Gastroesophageal sphincter (tissue), 4 donors: ENCODE measurements at regions not wholly inside any gene's neighbourhood (a gene's known extent, or its start where the extent isn't known, plus 50 kb on each side); places are given as distances from the start of the nearest gene placed in this dataset.
"Not testable (repeated sequence)": the region's sequence is repeated elsewhere in the genome, so short reads cannot be mapped to it uniquely, and the experiment has no call there.

ENCODE experiments used
- ATAC-seq: fragments of 150-250 bp; one replicate; pipeline ENCODE4 v1.9.1; 2016; ENCODE audit warnings: mild to moderate bottlenecking, moderate library complexity
- H3K27ac ChIP-seq, 4 donors: fragments of 200-600 bp; sonication (generic) in 3 of 4; 1 replicate in 3 of 4; 2 replicates in 1 of 4; pipeline ENCODE4 v1.5.1; 2016 to 2019
- H3K27me3 ChIP-seq: fragments of 200-600 bp; sonication (generic); one replicate; pipeline ENCODE4 v1.5.1; 2019
- H3K36me3 ChIP-seq, 2 donors: fragments of 200-600 bp; sonication (generic); one replicate each; pipeline ENCODE4 v1.5.1; 2019; ENCODE audit warnings: control low read depth in 1 of 2
- H3K4me1 ChIP-seq, 3 donors: fragments of 200-600 bp; sonication (generic); 1 replicate in 2 of 3; 2 replicates in 1 of 3; pipeline ENCODE4 v1.5.1; 2016 to 2019; ENCODE audit warnings: control low read depth in 2 of 3
- H3K4me3 ChIP-seq, 2 donors: fragments of 200-600 bp; sonication (generic); one replicate each; pipeline ENCODE4 v1.5.1; 2019; ENCODE audit warnings: mild to moderate bottlenecking in 1 of 2, moderate library complexity in 1 of 2
- H3K9me3 ChIP-seq, 3 donors: fragments of 200-600 bp; sonication (generic); one replicate each; pipeline ENCODE4 v1.5.1; 2017 to 2019; ENCODE audit warnings: control low read depth in 2 of 3
- CTCF ChIP-seq, 4 experiments: fragments of 200-600 bp in 2 of 4; fragments of 450-650 bp in 2 of 4; sonication (generic) in 1 of 4; IDR thresholded peaks; one replicate each; pipeline ENCODE4 v1.5.1; 2017 to 2019; ENCODE audit warnings: antibody characterized with exemption in 4 of 4, mild to moderate bottlenecking in 2 of 4, moderate library complexity in 2 of 4
- WGBS, 2 donors: methylation state at CpG; one replicate each; pipeline ENCODE4 v1.1.5; 2018; ENCODE audit warnings: low coverage in 1 of 2; 5-methylcytosine and 5-hydroxymethylcytosine counted together

DNA sequence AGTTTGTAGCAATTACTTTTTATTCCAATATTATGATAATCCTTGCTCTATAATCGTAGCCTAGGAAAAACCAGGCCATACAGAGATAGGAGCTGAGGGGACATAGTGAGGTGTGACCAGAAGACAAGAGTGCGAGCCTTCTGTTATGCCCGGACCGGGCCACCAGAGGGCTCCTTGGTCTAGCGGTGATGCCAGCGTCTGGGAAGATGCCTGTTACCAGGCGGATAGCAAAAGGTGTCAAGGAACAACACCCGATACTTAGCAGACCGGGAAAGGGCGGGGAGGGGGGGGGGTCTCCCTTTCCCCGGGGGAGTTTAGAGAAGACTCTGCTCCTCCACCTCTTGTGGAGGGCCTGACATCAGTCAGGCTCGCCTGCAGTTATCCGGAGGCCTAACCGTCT, 67.1 kb upstream of the MUC20 start:
- WGBS, 2 donors: no CpG with 5 or more reads among the region's 14 CpGs
- not testable (repeated sequence) for ATAC-seq, H3K36me3 ChIP-seq, H3K9me3 ChIP-seq, H3K4me3 ChIP-seq, H3K27ac ChIP-seq, H3K27me3 ChIP-seq
- peak in 2 of 4 experiments; percentile 42 to 80 for TF ChIP-seq CTCF (IDR thresholded peaks at IDR 0.05)
- H3K4me1 ChIP-seq: peaks cover 0 to 10% (median 0%) of the 10 kb centered on the region in 3 donors

- H3K27me3 ChIP-seq, H3K4me3 ChIP-seq, H3K9me3 ChIP-seq, ATAC-seq, H3K4me1 ChIP-seq, H3K27ac ChIP-seq, H3K36me3 ChIP-seq: not testable (repeated sequence)
- WGBS, 2 donors: 100% methylated on average over 2 of the region's 19 CpGs; no CpG with 5 or more reads in 1 of the 2 donors
These were observed 64.4 kb upstream of the APOD start for GRCh38 chr3:195647912-195648702.

DNA sequence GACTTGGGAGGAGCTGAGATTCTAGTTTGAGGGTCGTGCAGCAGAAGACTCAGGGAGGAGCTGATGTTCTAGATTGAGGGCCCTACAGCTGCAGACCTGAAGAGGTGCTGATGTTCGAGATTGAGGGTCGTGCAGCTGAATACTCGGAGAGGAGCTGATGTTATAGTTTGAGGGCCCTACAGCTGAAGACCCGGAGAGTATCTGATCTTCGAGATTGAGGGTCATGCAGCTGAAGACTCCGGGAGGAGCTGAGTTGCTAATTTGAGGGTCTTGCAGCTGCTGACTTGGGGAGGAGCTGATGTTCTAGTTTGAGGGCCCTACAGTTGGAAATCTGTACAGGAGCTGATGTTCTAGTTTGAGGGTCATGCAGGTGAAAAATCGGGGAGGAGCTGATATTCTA, 62.1 kb upstream of the APOD start:
- H3K27ac ChIP-seq, H3K4me1 ChIP-seq, ATAC-seq, H3K9me3 ChIP-seq, H3K4me3 ChIP-seq, H3K36me3 ChIP-seq, H3K27me3 ChIP-seq: not testable (repeated sequence)
- WGBS, 2 donors: 96 to 100% methylated on average over 3 to 4 of the region's 8 CpGs

DNA sequence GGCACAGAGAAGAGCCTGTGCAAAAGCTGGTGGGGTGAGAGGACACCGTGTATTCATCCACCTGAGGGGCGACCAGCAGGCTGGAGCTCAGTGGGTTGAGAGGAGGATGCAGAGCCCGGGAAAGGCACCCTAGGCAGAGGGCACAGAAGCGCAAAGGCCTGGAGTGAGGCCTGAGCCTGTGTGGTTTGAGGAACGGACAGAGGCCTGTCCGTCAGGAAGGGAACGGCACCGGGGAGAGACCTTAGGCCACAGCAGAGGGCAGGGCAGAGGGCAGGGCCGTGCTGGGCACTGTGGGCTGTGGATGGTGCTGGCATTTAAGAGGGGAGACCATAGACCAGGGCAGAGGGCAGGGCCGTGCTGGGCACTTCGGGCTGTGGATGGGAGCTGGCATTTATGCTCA, 59.5 kb upstream of the APOD start:
- not testable (repeated sequence) for ATAC-seq, H3K27me3 ChIP-seq, H3K4me3 ChIP-seq, H3K27ac ChIP-seq, H3K9me3 ChIP-seq, H3K4me1 ChIP-seq, H3K36me3 ChIP-seq
- 79 to 88% methylated on average over 8 of the region's 11 CpGs for WGBS, 2 donors

GRCh38 chr3:195642311-195642710, 58.6 kb upstream of the APOD start:
- not testable (repeated sequence) for H3K4me1 ChIP-seq, H3K27me3 ChIP-seq, H3K27ac ChIP-seq, H3K4me3 ChIP-seq, ATAC-seq, H3K36me3 ChIP-seq, H3K9me3 ChIP-seq
- no CpG with 5 or more reads among the region's 15 CpGs for WGBS, 2 donors

DNA sequence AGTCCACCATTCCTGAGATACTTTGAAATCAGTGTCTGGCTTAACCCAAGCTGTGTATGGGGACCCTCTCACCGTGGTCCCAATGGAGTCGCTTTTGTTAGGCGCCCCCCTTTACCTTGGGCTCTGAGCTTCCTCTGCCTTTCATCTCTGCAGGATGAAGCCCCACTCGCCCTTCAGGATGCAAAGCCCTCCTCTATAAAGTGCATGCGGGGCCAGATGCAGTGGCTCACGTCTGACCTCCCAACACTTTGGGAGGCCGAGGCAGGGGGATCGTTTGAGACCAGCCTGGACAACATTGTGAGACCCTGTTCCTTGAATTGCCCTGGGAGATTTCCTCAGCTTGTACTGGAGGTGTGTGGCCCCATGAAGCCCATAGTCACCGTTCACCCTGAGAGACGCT, 54.7 kb upstream of the APOD start:
- not testable (repeated sequence) for ATAC-seq, H3K9me3 ChIP-seq, H3K27me3 ChIP-seq, H3K4me1 ChIP-seq, H3K27ac ChIP-seq, H3K36me3 ChIP-seq, H3K4me3 ChIP-seq
- 80% methylated on average over 1 of the region's 10 CpGs; no CpG with 5 or more reads in 1 of the 2 donors for WGBS, 2 donors

DNA sequence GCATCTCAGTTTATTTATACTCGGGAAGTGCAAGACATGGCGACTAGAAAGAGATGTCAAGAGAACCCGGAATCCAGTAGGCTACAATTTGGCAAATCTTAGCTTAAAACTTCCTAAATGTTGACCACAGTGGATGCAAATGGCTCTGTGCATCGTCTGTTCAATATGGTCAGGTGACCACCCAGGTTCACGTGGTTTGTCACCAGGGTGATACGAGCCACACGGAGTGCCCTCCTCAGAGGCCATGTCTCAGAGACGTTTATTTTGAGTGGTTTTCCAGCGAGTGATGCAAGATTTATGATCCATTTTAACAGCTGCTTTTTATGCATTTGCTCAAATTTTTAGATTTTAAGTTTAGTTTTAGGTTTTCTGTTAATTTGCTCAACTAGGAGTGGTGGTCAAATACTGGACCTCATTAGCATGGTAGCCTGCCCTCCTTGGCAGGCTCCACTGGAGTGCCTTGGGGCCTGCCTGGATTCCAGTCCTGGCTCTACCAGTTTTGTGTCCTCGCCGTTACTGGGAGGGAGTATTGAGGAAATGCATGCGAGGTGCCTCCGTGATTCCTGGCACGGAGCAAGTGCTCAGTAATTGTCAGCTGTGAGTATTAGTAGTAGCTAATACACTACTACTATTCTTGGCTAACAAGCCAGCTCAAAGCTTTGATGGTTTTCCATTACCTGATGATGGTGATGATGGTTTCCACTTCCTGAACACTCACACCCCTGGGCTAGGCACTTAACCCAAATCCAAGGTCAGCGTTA, 53.9 kb upstream of the APOD start:
- H3K27me3 ChIP-seq, H3K4me3 ChIP-seq, H3K27ac ChIP-seq, H3K4me1 ChIP-seq, ATAC-seq, H3K36me3 ChIP-seq, H3K9me3 ChIP-seq: not testable (repeated sequence)
- 59 to 61% methylated on average over 5 to 13 of the region's 15 CpGs for WGBS, 2 donors

DNA sequence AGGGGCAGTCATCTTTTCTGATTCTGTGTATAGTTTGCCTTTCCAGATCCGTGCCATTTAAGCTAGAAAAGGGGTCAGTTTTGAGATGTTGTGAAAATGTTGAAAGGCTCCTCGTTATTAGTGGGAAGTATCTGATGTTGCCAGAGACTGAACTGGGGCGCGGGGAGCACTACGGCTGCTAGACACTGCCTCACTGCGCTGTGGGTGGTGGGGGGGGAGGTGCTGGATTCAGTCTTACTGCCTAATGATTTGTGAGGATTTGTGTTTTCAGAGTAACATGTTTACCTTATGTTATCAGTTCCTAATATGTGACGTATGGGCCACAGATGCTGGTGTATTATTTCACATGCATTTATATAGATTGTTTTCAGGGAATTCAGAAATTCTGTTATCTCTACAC, 53.3 kb upstream of the APOD start:
- not testable (repeated sequence) for H3K4me3 ChIP-seq, H3K36me3 ChIP-seq, H3K27me3 ChIP-seq, H3K9me3 ChIP-seq, ATAC-seq, H3K27ac ChIP-seq, H3K4me1 ChIP-seq
- 94% methylated on average over 6 of the region's 7 CpGs; no CpG with 5 or more reads in 1 of the 2 donors for WGBS, 2 donors

- not testable (repeated sequence) for ATAC-seq, H3K27me3 ChIP-seq, H3K4me1 ChIP-seq, H3K4me3 ChIP-seq, H3K36me3 ChIP-seq, H3K9me3 ChIP-seq
- H3K27ac ChIP-seq: peak overlapping the region in 2 of 4 donors; percentile 64 to 66
- WGBS, 2 donors: 29 to 57% methylated on average over 7 to 8 of the region's 21 CpGs
These were observed 52.4 kb upstream of the APOD start for GRCh38 chr3:195635898-195636685.

GRCh38 chr3:195635262-195635873, 51.6 kb upstream of the APOD start:
- H3K27ac ChIP-seq: peak overlapping the region in 2 of 4 donors; percentile 64 to 66
- not testable (repeated sequence) for H3K4me1 ChIP-seq, ATAC-seq, H3K36me3 ChIP-seq, H3K9me3 ChIP-seq, H3K27me3 ChIP-seq
- H3K4me3 ChIP-seq: peak overlapping the region in 1 of 2 donors; percentile 38
- no CpG with 5 or more reads among the region's 64 CpGs for WGBS, 2 donors

DNA sequence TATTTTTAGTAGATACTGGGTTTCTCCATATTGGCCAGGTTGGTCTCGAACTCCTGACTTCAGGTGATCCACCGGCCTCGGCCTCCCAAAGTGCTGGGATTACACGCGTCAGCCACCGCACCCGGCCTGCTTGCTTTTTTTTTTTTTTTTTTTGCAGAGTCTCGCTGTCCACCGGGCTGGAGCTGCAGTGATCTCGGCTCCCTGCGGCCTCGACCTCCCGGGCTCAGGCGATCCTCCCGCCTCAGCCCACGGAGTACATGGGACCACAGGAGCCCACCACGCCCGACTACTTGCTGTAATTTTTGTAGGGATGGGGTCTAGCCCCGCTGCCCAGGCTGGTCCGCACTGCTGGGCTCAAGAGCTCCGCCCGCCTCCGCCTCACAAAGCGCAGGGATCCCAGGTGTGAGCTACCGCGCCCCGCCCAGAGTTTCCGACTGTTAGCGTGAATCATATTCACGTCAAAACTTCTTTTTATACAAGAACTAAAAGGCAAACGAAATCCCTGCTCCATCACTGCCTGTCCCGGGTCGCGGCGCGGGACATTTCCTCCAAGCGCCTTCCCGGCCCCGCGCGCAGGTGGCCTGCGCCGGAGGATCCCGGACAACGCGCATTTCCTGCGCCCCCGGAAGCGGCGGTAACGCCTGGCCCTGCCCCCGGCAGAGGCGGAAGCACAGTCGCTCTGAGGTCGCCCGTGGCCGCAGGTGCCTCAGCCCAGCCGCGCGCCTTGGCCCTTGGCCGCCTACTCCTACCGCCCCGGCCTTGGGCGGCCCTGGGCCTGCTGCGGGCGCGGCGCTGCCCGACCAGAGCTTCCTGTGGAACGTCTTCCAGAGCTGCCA, 50.9 kb upstream of the APOD start:
- WGBS, 2 donors: no CpG with 5 or more reads among the region's 70 CpGs
- H3K9me3 ChIP-seq, H3K4me1 ChIP-seq, H3K36me3 ChIP-seq, H3K27me3 ChIP-seq: not testable (repeated sequence)
- H3K4me3 ChIP-seq: peak overlapping the region; percentile 43 to 51
- ATAC-seq: peak; percentile 99
- peak overlapping the region in 3 of 4 donors; percentile 47 to 77 (median 72) for H3K27ac ChIP-seq
